HCT116 (cell line): ENCODE measurements at regions not wholly inside any gene's neighbourhood (a gene's known extent, or its start where the extent isn't known, plus 50 kb on each side); places are given as distances from the start of the nearest gene placed in this dataset.

ENCODE experiments used
- ATAC-seq: fragments of 200-7000 bp; cut with Tn5 transposase; 2 replicates; pipeline ENCODE4 v1.9.1; 2020; ENCODE audit warnings: mild to moderate bottlenecking, moderate library complexity
- BruUV-seq: library from RNA; stranded (reverse); fragments of 400-500 nt; replicated peaks from 2 replicates; lab custom pipeline; 2021; lab: Mats Ljungman, UMichigan
- CTCF ChIA-PET: fragments of 300-600 bp; sonication (Branson Sonifier 250); formaldehyde crosslinking; loops from one replicate; lab custom pipeline; 2021; ENCODE audit warnings: antibody characterized with exemption; lab: Charles Lee
- POLR2A ChIA-PET: fragments of 300-600, 350-600 bp; sonication (Branson Sonifier 250); formaldehyde crosslinking; loops from one replicate; lab custom pipeline; 2021; ENCODE audit warnings: antibody characterized with exemption; lab: Charles Lee
- RAD21 ChIA-PET, 2 experiments: fragments of 300-600 bp; sonication (Branson Sonifier 250); formaldehyde crosslinking; loops; one replicate each; lab custom pipeline; 2023; ENCODE audit warnings: low total read pairs in 2 of 2; ENCODE audit not compliant: uncharacterized antibody in 2 of 2, unreplicated experiment in 2 of 2, low non-redundant PET in 1 of 2; lab: Charles Lee
- DNase-seq: peaks from one replicate; pipeline ENCODE4 v3.0.0-alpha.2; 2010; ENCODE audit warnings: low read depth, low spot score
- H2AFZ ChIP-seq: fragments of 200-600 bp; shearing (Covaris generic), sonication (generic); 2 replicates; pipeline ENCODE4 v1.6.1; 2017; ENCODE audit warnings: low read depth, mixed run types, mixed read lengths, antibody characterized with exemption, low read length; ENCODE audit not compliant: poor library complexity, severe bottlenecking
- H3K27ac ChIP-seq: 2 replicates; pipeline ENCODE4 v1.5.1; 2012; ENCODE audit warnings: low read depth, low read length
- H3K27me3 ChIP-seq: fragments of 200-600 bp; sonication (generic); 2 replicates; pipeline ENCODE4 v1.6.1; 2016; ENCODE audit warnings: mixed run types, low read length, mixed read lengths; ENCODE audit not compliant: insufficient read depth
- H3K36me3 ChIP-seq, 2 experiments: fragments of 200-500 bp in 1 of 2; fragments of 200-600 bp in 1 of 2; sonication (Bioruptor generic) in 1 of 2; sonication (generic) in 1 of 2; 2 replicates each; pipeline versions ENCODE4 v1.5.1 to v1.6.1; 2014 to 2016; ENCODE audit warnings: low read length in 2 of 2, inconsistent platforms in 1 of 2, mixed read lengths in 1 of 2, mixed run types in 1 of 2; ENCODE audit not compliant: insufficient read depth in 2 of 2, control insufficient read depth in 1 of 2
- H3K4me1 ChIP-seq, 2 experiments: fragments of 200-600 bp in 1 of 2; sonication (generic) in 1 of 2; 2 replicates each; pipeline versions ENCODE4 v1.5.1 to v1.6.1; 2012 to 2017; ENCODE audit warnings: low read length in 2 of 2, inconsistent platforms in 1 of 2, mild to moderate bottlenecking in 1 of 2, mixed read lengths in 1 of 2, mixed run types in 1 of 2, moderate library complexity in 1 of 2; ENCODE audit not compliant: insufficient read depth in 2 of 2, control insufficient read depth in 1 of 2
- H3K4me2 ChIP-seq: fragments of 200-600 bp; sonication (generic); 2 replicates; pipeline ENCODE4 v1.6.1; 2017; ENCODE audit warnings: mixed run types, low read length, mixed read lengths
- H3K4me3 ChIP-seq, 2 experiments: fragments of 200-600 bp in 1 of 2; sonication (generic) in 1 of 2; replicated peaks in 1 of 2; 2 replicates each; pipeline ENCODE4 v1.5.1; 2011 to 2016; ENCODE audit warnings: low read length in 2 of 2, control low read depth in 1 of 2, low read depth in 1 of 2, mild to moderate bottlenecking in 1 of 2, mixed read lengths in 1 of 2, mixed run types in 1 of 2
- H3K79me2 ChIP-seq: fragments of 200-600 bp; sonication (generic); 2 replicates; pipeline ENCODE4 v1.6.1; 2017; ENCODE audit warnings: mild to moderate bottlenecking, mixed run types, low read length, moderate library complexity, mixed read lengths; ENCODE audit not compliant: insufficient read depth
- H3K9ac ChIP-seq: fragments of 200-600 bp; sonication (generic); 2 replicates; pipeline ENCODE4 v1.6.1; 2016; ENCODE audit warnings: low read length, mixed read lengths
- H3K9me2 ChIP-seq: fragments of 200-600 bp; sonication (generic), shearing (Covaris generic); 2 replicates; pipeline ENCODE4 v1.6.1; 2017; ENCODE audit warnings: mixed run types, mild to moderate bottlenecking, moderate library complexity; ENCODE audit not compliant: insufficient read depth
- H3K9me3 ChIP-seq, 2 experiments: fragments of 200-500 bp in 1 of 2; fragments of 200-600 bp in 1 of 2; sonication (Bioruptor generic) in 1 of 2; sonication (generic) in 1 of 2; 2 replicates each; pipeline ENCODE4 v1.6.1; 2014 to 2017; ENCODE audit warnings: low read length in 2 of 2, mixed read lengths in 2 of 2, inconsistent platforms in 1 of 2, low read depth in 1 of 2, mild to moderate bottlenecking in 1 of 2, mixed run types in 1 of 2, moderate library complexity in 1 of 2; ENCODE audit not compliant: control insufficient read depth in 1 of 2, insufficient read depth in 1 of 2
- H4K20me1 ChIP-seq: fragments of 200-600 bp; sonication (generic), shearing (Covaris generic); 2 replicates; pipeline ENCODE4 v1.6.1; 2017; ENCODE audit warnings: mixed run types, mild to moderate bottlenecking, moderate library complexity; ENCODE audit not compliant: insufficient read depth
- ATF3 ChIP-seq: IDR thresholded peaks from 2 replicates; pipeline ENCODE4 v1.6.1; 2012
- EGR1 ChIP-seq: IDR thresholded peaks from 2 replicates; pipeline ENCODE4 v1.6.1; 2012; ENCODE audit warnings: low read depth
- EZH2 ChIP-seq: fragments of 200-600 bp; sonication (generic); IDR thresholded peaks from 2 replicates; pipeline ENCODE4 v1.6.1; 2017; ENCODE audit warnings: antibody characterized with exemption, mixed run types
- EZH2phosphoT487 ChIP-seq: fragments of 200-600 bp; IDR thresholded peaks from 2 replicates; pipeline ENCODE4 v1.6.1; 2018; ENCODE audit warnings: antibody characterized with exemption, borderline replicate concordance
- FOSL1 ChIP-seq: IDR thresholded peaks from 2 replicates; pipeline ENCODE4 v1.6.1; 2012; ENCODE audit warnings: low read depth
- JUND ChIP-seq: IDR thresholded peaks from 2 replicates; pipeline ENCODE4 v1.6.1; 2012
- MAX ChIP-seq: IDR thresholded peaks from 2 replicates; pipeline ENCODE4 v1.6.1; 2012
- POLR2A ChIP-seq: IDR thresholded peaks from 2 replicates; pipeline ENCODE4 v1.7.0; 2011; ENCODE audit warnings: borderline replicate concordance; ENCODE audit not compliant: insufficient read depth, insufficient read length; ENCODE audit errors: extremely low read depth
- RAD21 ChIP-seq: IDR thresholded peaks from 2 replicates; pipeline ENCODE4 v1.6.1; 2012; ENCODE audit warnings: low read depth, mild to moderate bottlenecking
- REST ChIP-seq: IDR thresholded peaks from 2 replicates; pipeline ENCODE4 v1.6.1; 2012; ENCODE audit warnings: low read depth
- SP1 ChIP-seq: IDR thresholded peaks from 2 replicates; pipeline ENCODE4 v1.6.1; 2012; ENCODE audit warnings: low read depth
- SRF ChIP-seq: IDR thresholded peaks from 2 replicates; pipeline ENCODE4 v1.6.1; 2012; ENCODE audit warnings: low read depth
- TCF7L2 ChIP-seq: IDR thresholded peaks from 2 replicates; pipeline ENCODE4 v1.7.0; 2011; ENCODE audit warnings: borderline replicate concordance, inconsistent platforms; ENCODE audit not compliant: insufficient read depth, insufficient read length; ENCODE audit errors: extremely low read depth
- ZFX ChIP-seq: fragments of 450-650 bp; IDR thresholded peaks from 2 replicates; pipeline ENCODE4 v1.6.1; 2017
- intact Hi-C: fragments of 100-400 bp; cut with micrococcal nuclease; formaldehyde crosslinking; loops from 2 replicates; pipeline ENCODE4 v1.10.0; 2022

GRCh38 chr4:1523506-1523905, 117.3 kb upstream of the NKX1-1 start:
- TF ChIP-seq RAD21 = no peak
- no peak for TF ChIP-seq SRF
- no peak for TF ChIP-seq EZH2
- TF ChIP-seq SP1 = no peak
- TF ChIP-seq EZH2phosphoT487 = no peak
- no peak for TF ChIP-seq POLR2A
- TF ChIP-seq ATF3 = no peak
- no peak for TF ChIP-seq REST
- TF ChIP-seq FOSL1 = no peak
- TF ChIP-seq MAX = no peak
- TF ChIP-seq JUND = no peak
- TF ChIP-seq TCF7L2 = no peak
- no peak for TF ChIP-seq EGR1
- TF ChIP-seq ZFX = no peak
- Histone ChIP-seq H3K9me2 (no peaks in the 10 kb centered on the region), H3K79me2 (no peaks in the 10 kb centered on the region), H4K20me1 (no peaks in the 10 kb centered on the region), H3K4me2 (no peak overlapping the region), H3K27ac (no peak overlapping the region), H3K4me3 (no peak overlapping the region), H3K4me1 (peaks cover 7 to 15% of the 10 kb centered on the region in 2 experiments; a peak in 3 of 4 replicates), H3K9me3 (no peaks in the 10 kb centered on the region), H3K9ac (no peak overlapping the region), H2AFZ (no peak overlapping the region), H3K36me3 (no peaks in the 10 kb centered on the region), H3K27me3 (peaks cover 23% of the 10 kb centered on the region; the same call in 1 of the 2 replicates)
- no TSS peak for BruUV-seq
- ChIA-PET RAD21 (no interaction called here), CTCF (no interaction called here), POLR2A (no interaction called here)
- intact Hi-C loops = no loop called here
- ATAC-seq (no peak), DNase-seq (no peak)
